ENCODE measurements at regions not wholly inside any gene's neighbourhood (a gene's known extent, or its start where the extent isn't known, plus 50 kb on each side); places are given as distances from the start of the nearest gene placed in this dataset.

GRCh38 chr9:85268131-85268530 lies 473.6 kb downstream of the AGTPBP1 start:
- TF ChIP-seq POLR2AphosphoS5 (IDR thresholded peaks at IDR 0.05) = no peak
- no peak for TF ChIP-seq CTCF (IDR thresholded peaks at IDR 0.05)
- no peak for TF ChIP-seq EP300 (IDR thresholded peaks at IDR 0.05; ENCODE audit: low read depth)
- no peak for TF ChIP-seq POLR2A (IDR thresholded peaks at IDR 0.05)

Data from transverse colon (tissue), 4 donors.